Adipocyte (in vitro differentiated cells): ENCODE measurements at regions not wholly inside any gene's neighbourhood (a gene's known extent, or its start where the extent isn't known, plus 50 kb on each side); places are given as distances from the start of the nearest gene placed in this dataset.

Experiments used
- DNase-seq: peaks from one replicate; pipeline ENCODE4 v3.0.0-alpha.2; 2015; ENCODE audit warnings: low read depth
- H3K27me3 ChIP-seq: replicated peaks from 2 replicates; pipeline ENCODE4 v1.7.0; 2013; ENCODE audit warnings: mild to moderate bottlenecking, low read length, moderate library complexity; ENCODE audit not compliant: control insufficient read depth, insufficient read depth
- H3K36me3 ChIP-seq: 2 replicates; pipeline ENCODE4 v1.7.0; 2013; ENCODE audit warnings: low read length, mild to moderate bottlenecking, moderate library complexity; ENCODE audit not compliant: control insufficient read depth, insufficient read depth, severe bottlenecking
- H3K4me1 ChIP-seq: 2 replicates; pipeline ENCODE4 v1.7.0; 2013; ENCODE audit warnings: mild to moderate bottlenecking, low read length, moderate library complexity; ENCODE audit not compliant: control insufficient read depth, insufficient read depth
- H3K4me3 ChIP-seq: 2 replicates; pipeline ENCODE4 v1.7.0; 2013; ENCODE audit warnings: mild to moderate bottlenecking, low read length, moderate library complexity
- H3K9ac ChIP-seq: 2 replicates; pipeline ENCODE4 v1.7.0; 2013; ENCODE audit warnings: mild to moderate bottlenecking, low read length, moderate library complexity
- H3K9me3 ChIP-seq: 2 replicates; pipeline ENCODE4 v1.7.0; 2013; ENCODE audit warnings: mild to moderate bottlenecking, low read length, moderate library complexity; ENCODE audit not compliant: control insufficient read depth

GRCh38 chr11:38089726-38090125 is 1491.7 kb upstream of the RAG2 start:
- Histone ChIP-seq H3K36me3 (no peaks in the 10 kb centered on the region), H3K27me3 (no peaks in the 10 kb centered on the region), H3K9ac (no peak overlapping the region), H3K9me3 (peaks cover 13% of the 10 kb centered on the region), H3K4me1 (no peaks in the 10 kb centered on the region), H3K4me3 (no peak overlapping the region)
- peak; percentile 65 for DNase-seq

GRCh38 chr11:38060920-38061319 is 1462.9 kb upstream of the RAG2 start:
- Histone ChIP-seq H3K4me1 (no peaks in the 10 kb centered on the region), H3K9ac (no peak overlapping the region), H3K9me3 (no peaks in the 10 kb centered on the region), H3K36me3 (no peaks in the 10 kb centered on the region), H3K27me3 (no peaks in the 10 kb centered on the region), H3K4me3 (no peak overlapping the region)
- DNase-seq, result no peak

- Histone ChIP-seq H3K4me3 (no peak overlapping the region), H3K4me1 (no peaks in the 10 kb centered on the region), H3K36me3 (no peaks in the 10 kb centered on the region), H3K9me3 (no peaks in the 10 kb centered on the region), H3K27me3 (no peaks in the 10 kb centered on the region), H3K9ac (no peak overlapping the region)
- DNase-seq, result no peak
Measured at GRCh38 chr11:38060136-38060535, 1462.1 kb upstream of the RAG2 start.

DNA sequence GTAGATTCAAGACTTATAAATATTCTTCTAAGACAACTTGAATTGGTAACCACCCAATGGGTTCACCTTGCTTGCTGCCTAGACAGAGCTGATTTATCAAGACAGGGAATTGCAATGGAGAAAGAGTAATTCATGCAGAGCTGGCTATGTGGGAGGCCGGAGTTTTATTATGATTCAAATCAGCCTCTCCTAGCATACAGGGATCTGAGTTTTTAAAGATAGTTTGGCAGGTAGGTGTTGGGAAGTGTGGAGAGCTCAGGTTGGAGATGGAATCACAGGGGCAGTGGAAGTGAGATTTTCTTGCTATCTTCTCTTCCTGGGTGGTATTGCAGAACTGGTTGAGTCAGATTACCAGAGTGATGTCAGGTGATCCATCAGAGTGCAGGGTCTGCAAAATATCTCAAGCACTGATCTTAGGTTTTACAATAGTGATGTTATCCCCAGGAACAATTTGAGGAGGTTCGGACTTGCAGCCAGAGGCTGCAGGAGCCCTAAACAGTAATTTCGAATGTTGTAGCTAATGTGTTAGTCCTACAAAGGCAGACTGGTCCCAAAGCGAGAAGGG is 1448.6 kb upstream of the RAG2 start:
- Histone ChIP-seq H3K4me1 (no peaks in the 10 kb centered on the region), H3K36me3 (no peaks in the 10 kb centered on the region), H3K9ac (no peak overlapping the region), H3K9me3 (no peaks in the 10 kb centered on the region), H3K4me3 (no peak overlapping the region), H3K27me3 (no peaks in the 10 kb centered on the region)
- no peak for DNase-seq

DNA sequence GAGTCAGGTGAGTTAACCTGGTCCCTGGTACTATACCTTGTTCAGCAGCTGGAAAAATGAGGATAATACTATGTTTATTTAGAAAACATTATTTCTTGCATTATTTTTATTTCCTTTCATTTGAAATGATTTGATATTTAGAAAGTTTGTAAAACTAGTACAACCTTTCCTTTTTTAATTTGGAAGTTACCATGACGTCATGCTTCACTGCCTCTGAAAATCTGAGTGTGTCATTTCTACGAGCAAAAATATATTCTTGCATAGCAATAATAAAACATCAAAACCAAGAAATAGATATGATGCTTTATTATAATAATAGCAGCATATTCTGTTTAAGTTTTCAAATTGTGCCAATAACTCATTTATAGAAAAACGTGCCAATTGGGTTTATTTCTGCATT is 1445.0 kb upstream of the RAG2 start:
- Histone ChIP-seq H3K4me3 (no peak overlapping the region), H3K9ac (no peak overlapping the region)
- no peak for DNase-seq

GRCh38 chr11:38038777-38039176 is 1440.7 kb upstream of the RAG2 start:
- Histone ChIP-seq H3K9me3 (peaks cover 2% of the 10 kb centered on the region), H3K9ac (no peak overlapping the region), H3K4me1 (no peaks in the 10 kb centered on the region), H3K36me3 (no peaks in the 10 kb centered on the region), H3K4me3 (no peak overlapping the region), H3K27me3 (no peaks in the 10 kb centered on the region)
- no peak for DNase-seq

More for the DNA sequence above, 1445.0 kb upstream of the RAG2 start:
- Histone ChIP-seq H3K9me3 (no peaks in the 10 kb centered on the region), H3K27me3 (no peaks in the 10 kb centered on the region), H3K4me1 (no peaks in the 10 kb centered on the region), H3K36me3 (no peaks in the 10 kb centered on the region)

DNA sequence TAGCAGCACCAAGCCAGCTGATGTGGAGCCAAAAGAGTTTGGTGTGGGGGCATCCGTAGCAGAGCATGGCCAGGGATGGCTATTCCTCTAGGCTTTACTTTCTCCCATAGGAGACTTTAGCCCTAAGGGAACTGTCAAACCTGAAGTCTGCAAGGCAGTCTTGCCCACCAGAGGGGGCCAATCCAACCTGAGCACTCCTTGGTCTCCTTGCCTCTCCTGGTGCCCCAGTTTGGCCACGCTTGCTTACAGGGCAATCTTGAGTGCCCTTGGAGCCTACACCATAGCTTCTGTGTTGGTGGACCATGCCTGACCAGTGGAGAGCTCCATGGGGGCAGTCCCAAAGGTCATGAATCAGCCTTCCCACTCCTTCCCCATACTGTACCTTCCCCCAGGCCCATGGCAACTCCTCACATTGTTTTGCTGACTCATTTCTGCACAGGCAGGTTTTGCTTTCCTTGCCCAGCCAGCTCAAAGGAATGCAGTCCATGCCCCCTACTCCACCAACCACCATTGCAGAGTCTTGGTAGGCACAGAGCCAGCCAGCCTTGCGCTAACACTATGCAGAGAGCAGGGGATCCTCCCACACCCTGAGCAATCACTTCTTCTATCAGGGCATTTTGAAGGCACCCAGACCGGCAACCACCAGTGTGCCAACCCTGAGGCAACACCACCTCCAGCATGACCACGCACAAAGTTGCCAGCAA is 1421.2 kb upstream of the RAG2 start:
- no peak overlapping the region for H3K9ac ChIP-seq
- no peak for DNase-seq
- no peaks in the 10 kb centered on the region for H3K36me3 ChIP-seq
- peaks cover 17% of the 10 kb centered on the region for H3K9me3 ChIP-seq
- no peak overlapping the region for H3K4me3 ChIP-seq
- no peaks in the 10 kb centered on the region for H3K27me3 ChIP-seq
- H3K4me1 ChIP-seq, result no peaks in the 10 kb centered on the region

GRCh38 chr11:38014405-38014804 is 1416.4 kb upstream of the RAG2 start:
- Histone ChIP-seq H3K9me3 (no peaks in the 10 kb centered on the region), H3K4me1 (no peaks in the 10 kb centered on the region), H3K36me3 (no peaks in the 10 kb centered on the region), H3K27me3 (no peaks in the 10 kb centered on the region), H3K9ac (no peak overlapping the region), H3K4me3 (no peak overlapping the region)
- peak; percentile 57 for DNase-seq

DNA sequence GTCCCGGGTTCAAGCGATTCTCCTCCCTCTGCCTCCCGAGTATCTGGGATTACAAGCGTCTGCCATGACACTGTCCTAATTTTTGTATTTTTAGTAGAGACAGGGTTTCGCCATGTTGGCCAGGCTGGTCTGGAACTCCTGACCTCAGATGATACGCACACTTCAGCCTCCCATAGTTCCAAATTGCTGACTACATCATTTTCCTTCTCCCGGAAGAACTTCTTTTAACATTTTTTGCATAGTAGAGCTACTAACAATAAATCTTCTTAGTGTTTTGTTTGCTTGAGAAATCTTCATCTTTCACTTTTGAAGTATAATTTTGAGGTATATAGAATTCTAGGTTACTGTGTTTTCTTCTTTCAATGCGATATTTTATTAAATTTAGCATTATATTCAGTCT is 1415.1 kb upstream of the RAG2 start:
- H3K4me3 ChIP-seq, result no peak overlapping the region
- H3K36me3 ChIP-seq, result no peaks in the 10 kb centered on the region
- no peak for DNase-seq
- H3K27me3 ChIP-seq, result no peaks in the 10 kb centered on the region
- no peak overlapping the region for H3K9ac ChIP-seq
- no peaks in the 10 kb centered on the region for H3K9me3 ChIP-seq
- H3K4me1 ChIP-seq, result no peaks in the 10 kb centered on the region

DNA sequence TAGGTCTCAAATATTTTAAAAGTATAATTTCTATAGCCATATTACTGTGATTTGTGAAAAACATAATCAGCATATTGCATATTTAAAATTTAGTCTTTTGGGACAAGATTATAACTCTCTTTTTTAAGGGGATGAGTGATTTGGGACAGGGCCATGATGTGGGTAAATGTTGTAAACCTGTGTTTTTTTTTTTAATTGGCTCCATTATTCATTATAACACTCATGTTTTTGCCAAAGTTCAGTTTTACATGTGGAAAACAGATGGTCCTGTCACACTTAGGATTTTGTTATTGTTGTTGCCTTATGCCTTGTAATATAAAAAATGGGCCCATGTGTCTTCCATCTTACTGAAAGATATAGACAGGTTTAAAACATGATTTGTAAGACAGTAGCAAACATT is 1413.5 kb upstream of the RAG2 start:
- no peak for DNase-seq
- no peak overlapping the region for H3K9ac ChIP-seq
- no peaks in the 10 kb centered on the region for H3K36me3 ChIP-seq
- H3K9me3 ChIP-seq, result no peaks in the 10 kb centered on the region
- H3K4me1 ChIP-seq, result no peaks in the 10 kb centered on the region
- H3K4me3 ChIP-seq, result no peak overlapping the region
- no peaks in the 10 kb centered on the region for H3K27me3 ChIP-seq

DNA sequence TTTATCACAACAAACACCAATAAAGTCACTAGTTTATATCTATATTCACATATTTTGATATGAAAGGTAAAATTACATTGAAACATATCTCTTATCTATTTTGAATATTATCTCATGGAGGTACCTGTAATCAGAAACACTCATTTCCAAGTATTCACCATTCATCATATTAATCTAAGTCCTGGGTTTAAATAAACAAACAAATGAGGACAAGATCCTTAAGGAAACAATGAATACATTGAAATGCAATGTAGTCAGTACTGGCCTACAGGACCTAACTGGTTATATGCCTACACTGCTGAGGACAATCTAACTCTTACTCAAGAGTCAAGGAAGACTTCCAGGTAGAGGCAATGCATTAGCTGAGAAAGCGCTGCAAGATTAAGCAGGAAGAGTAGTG is 1411.9 kb upstream of the RAG2 start:
- no peak for DNase-seq
- Histone ChIP-seq H3K4me3 (no peak overlapping the region), H3K36me3 (no peaks in the 10 kb centered on the region), H3K9me3 (no peaks in the 10 kb centered on the region), H3K27me3 (no peaks in the 10 kb centered on the region), H3K9ac (no peak overlapping the region), H3K4me1 (no peaks in the 10 kb centered on the region)

GRCh38 chr11:38006466-38006865 is 1408.4 kb upstream of the RAG2 start:
- no peaks in the 10 kb centered on the region for H3K9me3 ChIP-seq
- no peaks in the 10 kb centered on the region for H3K4me1 ChIP-seq
- DNase-seq, result no peak
- no peak overlapping the region for H3K4me3 ChIP-seq
- H3K36me3 ChIP-seq, result no peaks in the 10 kb centered on the region
- no peak overlapping the region for H3K9ac ChIP-seq
- no peaks in the 10 kb centered on the region for H3K27me3 ChIP-seq
